ENCODE measurements at regions not wholly inside any gene's neighbourhood (a gene's known extent, or its start where the extent isn't known, plus 50 kb on each side); places are given as distances from the start of the nearest gene placed in this dataset.

DNA sequence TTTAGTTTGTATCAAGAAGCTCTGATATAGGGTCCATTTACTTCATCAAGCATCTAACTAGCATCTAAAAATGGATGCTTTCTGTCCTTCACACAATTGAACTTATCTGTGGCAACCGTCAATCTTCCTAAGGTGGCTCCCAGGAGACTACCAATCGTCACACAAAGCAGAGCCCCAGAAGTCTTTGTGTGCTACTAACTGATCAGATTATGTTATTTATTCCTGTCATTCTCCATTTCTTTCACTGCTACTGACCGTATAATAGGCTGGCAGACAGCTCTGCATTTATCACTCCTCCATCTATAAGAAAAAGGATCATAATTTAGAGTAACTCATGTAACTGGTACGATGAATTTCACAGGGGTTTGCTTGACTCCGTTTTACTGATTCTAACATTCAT, 585.0 kb upstream of the NXPH2 start:
- TF ChIP-seq, protein P1, sequence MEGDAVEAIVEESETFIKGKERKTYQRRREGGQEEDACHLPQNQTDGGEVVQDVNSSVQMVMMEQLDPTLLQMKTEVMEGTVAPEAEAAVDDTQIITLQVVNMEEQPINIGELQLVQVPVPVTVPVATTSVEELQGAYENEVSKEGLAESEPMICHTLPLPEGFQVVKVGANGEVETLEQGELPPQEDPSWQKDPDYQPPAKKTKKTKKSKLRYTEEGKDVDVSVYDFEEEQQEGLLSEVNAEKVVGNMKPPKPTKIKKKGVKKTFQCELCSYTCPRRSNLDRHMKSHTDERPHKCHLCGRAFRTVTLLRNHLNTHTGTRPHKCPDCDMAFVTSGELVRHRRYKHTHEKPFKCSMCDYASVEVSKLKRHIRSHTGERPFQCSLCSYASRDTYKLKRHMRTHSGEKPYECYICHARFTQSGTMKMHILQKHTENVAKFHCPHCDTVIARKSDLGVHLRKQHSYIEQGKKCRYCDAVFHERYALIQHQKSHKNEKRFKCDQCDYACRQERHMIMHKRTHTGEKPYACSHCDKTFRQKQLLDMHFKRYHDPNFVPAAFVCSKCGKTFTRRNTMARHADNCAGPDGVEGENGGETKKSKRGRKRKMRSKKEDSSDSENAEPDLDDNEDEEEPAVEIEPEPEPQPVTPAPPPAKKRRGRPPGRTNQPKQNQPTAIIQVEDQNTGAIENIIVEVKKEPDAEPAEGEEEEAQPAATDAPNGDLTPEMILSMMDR (conservative IDR thresholded peaks at IDR 0.05; ENCODE audit: low read length) = no peak
- no peak for TF ChIP-seq EZH2phosphoT487 (IDR thresholded peaks at IDR 0.05; ENCODE audit: borderline replicate concordance)
